ENCODE measurements at regions not wholly inside any gene's neighbourhood (a gene's known extent, or its start where the extent isn't known, plus 50 kb on each side); places are given as distances from the start of the nearest gene placed in this dataset.

DNA sequence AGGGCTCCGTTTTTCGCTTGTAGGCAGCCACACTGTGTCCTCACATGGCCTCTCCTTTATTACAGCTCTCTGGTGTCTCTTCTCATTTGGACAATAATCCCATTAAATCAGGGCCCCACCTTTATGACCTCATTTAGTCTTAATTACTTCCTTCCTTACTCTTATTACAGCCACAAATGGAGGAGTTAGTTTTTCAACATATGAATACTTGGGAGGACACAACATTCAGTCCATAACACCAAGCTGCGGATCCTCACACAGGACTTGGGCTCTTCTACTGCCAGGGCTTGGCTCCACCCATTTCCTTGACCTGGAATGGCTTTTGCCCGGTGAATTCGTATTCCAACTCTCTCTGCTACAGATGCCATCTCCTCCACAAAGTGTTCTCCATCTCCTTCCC, 74.3 kb upstream of the SLC7A14 start:
- TF ChIP-seq, protein P1, sequence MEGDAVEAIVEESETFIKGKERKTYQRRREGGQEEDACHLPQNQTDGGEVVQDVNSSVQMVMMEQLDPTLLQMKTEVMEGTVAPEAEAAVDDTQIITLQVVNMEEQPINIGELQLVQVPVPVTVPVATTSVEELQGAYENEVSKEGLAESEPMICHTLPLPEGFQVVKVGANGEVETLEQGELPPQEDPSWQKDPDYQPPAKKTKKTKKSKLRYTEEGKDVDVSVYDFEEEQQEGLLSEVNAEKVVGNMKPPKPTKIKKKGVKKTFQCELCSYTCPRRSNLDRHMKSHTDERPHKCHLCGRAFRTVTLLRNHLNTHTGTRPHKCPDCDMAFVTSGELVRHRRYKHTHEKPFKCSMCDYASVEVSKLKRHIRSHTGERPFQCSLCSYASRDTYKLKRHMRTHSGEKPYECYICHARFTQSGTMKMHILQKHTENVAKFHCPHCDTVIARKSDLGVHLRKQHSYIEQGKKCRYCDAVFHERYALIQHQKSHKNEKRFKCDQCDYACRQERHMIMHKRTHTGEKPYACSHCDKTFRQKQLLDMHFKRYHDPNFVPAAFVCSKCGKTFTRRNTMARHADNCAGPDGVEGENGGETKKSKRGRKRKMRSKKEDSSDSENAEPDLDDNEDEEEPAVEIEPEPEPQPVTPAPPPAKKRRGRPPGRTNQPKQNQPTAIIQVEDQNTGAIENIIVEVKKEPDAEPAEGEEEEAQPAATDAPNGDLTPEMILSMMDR (IDR thresholded peaks at IDR 0.05), result no peak
- TF ChIP-seq POLR2AphosphoS5 (IDR thresholded peaks at IDR 0.05; ENCODE audit: low read depth, low read length), result no peak
- TF ChIP-seq, protein P2, sequence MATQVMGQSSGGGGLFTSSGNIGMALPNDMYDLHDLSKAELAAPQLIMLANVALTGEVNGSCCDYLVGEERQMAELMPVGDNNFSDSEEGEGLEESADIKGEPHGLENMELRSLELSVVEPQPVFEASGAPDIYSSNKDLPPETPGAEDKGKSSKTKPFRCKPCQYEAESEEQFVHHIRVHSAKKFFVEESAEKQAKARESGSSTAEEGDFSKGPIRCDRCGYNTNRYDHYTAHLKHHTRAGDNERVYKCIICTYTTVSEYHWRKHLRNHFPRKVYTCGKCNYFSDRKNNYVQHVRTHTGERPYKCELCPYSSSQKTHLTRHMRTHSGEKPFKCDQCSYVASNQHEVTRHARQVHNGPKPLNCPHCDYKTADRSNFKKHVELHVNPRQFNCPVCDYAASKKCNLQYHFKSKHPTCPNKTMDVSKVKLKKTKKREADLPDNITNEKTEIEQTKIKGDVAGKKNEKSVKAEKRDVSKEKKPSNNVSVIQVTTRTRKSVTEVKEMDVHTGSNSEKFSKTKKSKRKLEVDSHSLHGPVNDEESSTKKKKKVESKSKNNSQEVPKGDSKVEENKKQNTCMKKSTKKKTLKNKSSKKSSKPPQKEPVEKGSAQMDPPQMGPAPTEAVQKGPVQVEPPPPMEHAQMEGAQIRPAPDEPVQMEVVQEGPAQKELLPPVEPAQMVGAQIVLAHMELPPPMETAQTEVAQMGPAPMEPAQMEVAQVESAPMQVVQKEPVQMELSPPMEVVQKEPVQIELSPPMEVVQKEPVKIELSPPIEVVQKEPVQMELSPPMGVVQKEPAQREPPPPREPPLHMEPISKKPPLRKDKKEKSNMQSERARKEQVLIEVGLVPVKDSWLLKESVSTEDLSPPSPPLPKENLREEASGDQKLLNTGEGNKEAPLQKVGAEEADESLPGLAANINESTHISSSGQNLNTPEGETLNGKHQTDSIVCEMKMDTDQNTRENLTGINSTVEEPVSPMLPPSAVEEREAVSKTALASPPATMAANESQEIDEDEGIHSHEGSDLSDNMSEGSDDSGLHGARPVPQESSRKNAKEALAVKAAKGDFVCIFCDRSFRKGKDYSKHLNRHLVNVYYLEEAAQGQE (IDR thresholded peaks at IDR 0.05; ENCODE audit: insufficient read depth in 1 of 2, low read depth in 2 of 2, low read length in 1 of 2), result no peak

All from Panc1 (cell line).